ENCODE measurements at regions not wholly inside any gene's neighbourhood (a gene's known extent, or its start where the extent isn't known, plus 50 kb on each side); places are given as distances from the start of the nearest gene placed in this dataset.

- TF ChIP-seq CTCF (conservative IDR thresholded peaks at IDR 0.05) (no peak), ZFX (IDR thresholded peaks at IDR 0.05) (no peak)
Measured at GRCh38 chr7:101693498-101694091, 64.5 kb upstream of the MYL10 start.
